ENCODE measurements at regions not wholly inside any gene's neighbourhood (a gene's known extent, or its start where the extent isn't known, plus 50 kb on each side); places are given as distances from the start of the nearest gene placed in this dataset.
"Not testable (repeated sequence)": the region's sequence is repeated elsewhere in the genome, so short reads cannot be mapped to it uniquely, and the experiment has no call there.

DNA sequence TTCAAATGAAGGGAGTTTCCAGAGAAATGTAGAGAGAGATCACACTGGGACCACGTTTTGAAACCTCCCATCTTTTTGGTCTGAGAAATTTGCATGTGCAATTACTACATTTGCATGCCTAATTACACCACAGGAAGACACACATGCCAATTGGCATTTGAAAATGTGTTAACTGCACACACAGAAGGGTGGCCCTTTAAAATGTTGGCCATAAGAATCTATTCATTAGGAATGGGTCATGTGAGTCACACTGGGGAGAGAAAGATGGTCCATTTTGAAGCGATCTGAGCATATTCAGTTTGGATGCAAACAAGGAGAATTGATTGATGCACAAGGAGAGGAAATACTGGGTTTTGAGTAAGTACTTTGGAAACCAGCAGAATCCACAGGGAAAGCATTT lies 1407.1 kb upstream of the ACVR2A start:
- no peak for DNase-seq

DNA sequence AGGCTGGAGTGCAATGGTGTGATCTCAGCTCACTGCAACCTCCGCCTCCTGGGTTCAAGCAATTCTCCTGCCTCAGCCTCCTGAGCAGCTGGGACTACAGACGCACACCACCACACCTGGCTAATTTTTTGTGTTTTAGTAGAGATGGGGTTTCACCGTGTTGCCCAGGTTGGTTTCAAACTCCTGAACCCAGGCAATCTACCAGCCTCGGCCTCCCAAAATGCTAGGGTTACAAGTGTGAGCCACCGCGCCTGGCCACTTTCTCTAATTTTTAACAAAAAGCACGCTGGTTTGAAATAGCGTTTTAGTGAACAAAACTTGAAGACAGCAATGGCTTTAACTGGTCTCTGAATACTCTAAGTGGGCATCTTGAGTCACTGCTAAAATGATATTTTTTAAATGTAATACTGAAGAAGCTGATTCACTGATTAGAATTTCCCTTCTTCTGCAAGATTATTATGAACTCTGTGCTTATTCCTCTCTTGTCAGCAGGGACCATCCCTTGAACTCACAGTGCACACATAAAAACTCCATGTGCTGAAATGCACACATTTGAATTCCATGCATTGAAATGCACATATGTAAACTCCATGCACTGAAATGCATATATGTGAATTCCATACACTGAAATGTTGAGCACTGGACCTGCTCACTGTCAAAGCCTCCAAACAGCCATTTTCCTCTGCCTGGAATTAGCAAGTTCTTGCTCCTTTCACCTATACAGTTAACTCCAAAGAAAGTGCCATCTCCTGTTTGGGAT lies 1411.5 kb upstream of the ACVR2A start:
- DNase-seq, result no peak

GRCh38 chr2:146429366-146429765 lies 1415.5 kb upstream of the ACVR2A start:
- no peak for DNase-seq

- no peak for DNase-seq
These were observed 1426.9 kb upstream of the ACVR2A start for GRCh38 chr2:146417942-146418341.

DNA sequence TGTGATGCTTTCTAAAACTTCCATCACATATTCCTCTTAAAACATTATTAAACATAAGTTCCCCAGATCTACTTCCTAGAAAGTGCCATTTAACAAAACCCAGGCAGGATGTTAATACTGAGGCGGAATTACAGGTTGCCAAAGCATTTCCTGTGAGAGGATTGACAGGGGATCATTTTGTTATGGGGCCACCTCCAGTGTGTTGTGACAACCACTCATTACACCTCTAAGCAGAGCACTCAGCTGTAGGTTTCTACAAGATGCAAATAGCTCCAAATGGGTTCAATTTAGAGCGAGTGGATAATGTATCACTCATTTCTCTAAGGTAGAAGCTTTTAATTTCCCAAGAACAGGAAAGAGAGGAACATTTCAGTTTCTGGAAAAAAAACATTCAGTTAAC lies 1429.5 kb upstream of the ACVR2A start:
- no peak for DNase-seq

- DNase-seq, result no peak
These were observed 1430.4 kb upstream of the ACVR2A start for GRCh38 chr2:146414456-146414855.

- no peak for DNase-seq
These were observed 1431.7 kb upstream of the ACVR2A start for GRCh38 chr2:146413086-146413610.

DNA sequence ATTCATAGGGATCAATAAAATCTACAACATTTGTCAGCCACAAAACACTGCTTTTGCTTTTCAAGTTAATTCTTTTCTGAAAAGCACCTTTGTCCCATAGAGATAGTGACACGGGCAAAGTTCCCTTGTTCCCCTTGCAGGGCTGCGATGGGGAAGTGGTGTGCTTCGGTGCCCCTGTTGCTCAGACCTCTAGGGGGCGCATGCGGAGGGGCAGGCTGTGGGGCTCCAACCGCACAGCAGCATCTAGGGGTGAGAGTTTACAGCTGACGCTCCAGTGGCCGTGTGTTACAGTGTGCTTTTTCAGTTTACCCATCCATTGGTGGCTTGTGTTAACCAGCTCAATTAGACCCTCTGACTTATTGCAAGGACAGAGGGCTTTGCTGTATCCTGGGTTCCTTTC lies 1432.2 kb upstream of the ACVR2A start:
- DNase-seq, result no peak

DNA sequence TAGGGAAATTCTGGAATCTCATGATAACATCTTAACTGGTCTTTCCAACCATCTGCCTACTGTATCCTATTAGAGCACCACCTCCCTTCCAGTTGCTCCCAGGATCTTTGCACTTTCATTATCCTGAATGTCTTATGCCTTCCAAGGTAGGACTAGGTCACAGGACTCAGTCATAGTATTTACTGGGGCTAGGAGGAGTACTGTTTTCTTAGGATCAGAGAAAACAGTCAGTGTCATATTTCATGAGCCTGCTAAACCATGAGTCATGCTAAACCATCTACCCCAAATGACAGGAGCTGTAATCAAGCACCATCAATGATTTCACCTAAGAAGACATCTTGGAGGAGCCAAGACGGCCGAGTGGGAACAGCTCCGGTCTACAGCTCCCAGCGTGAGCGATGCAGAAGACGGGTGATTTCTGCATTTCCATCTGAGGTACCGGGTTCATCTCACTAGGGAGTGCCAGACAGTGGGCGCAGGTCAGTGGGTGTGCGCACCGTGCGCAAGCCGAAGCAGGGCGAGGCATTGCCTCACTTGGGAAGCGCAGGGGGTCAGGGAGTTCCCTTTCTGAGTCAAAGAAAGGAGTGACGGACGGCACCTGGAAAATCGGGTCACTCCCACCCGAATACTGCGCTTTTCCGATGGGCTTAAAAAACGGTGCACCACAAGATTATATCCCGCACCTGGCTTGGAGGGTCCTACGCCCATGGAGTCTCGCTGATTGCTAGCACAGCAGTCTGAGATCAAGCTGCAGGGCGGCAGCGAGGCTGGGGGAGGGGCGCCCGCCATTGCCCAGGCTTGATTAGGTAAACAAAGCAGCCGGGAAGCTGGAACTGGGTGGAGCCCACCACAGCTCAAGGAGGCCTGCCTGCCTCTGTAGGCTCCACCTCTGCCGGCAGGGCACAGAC lies 1439.2 kb upstream of the ACVR2A start:
- not testable (repeated sequence) for DNase-seq

DNA sequence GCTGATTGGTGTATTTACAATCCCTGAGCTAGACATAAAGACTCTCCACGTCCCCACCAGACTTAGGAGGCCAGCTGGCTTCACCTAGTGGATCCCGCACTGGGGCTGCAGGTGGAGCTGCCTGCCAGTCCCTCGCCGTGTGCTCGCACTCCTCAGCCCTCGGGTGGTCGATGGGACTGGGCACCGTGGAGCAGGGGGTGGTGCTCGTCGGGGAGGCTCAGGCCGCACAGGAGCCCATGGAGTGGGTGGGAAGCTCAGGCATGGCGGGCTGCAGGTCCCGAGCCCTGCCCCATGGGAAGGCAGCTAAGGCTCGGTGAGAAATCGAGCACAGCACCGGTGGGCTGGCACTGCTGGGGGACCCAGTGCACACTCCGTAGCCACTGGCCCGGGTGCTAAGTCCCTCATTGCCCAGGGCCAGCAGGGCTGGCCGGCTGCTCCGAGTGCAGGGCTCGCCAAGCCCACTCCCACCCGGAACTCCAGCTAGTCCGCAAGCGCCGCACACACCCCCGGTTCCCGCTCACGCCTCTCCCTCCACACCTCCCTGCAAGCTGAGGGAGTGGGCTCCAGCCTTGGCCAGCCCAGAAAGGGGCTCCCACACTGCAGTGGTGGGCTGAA lies 1441.2 kb upstream of the ACVR2A start:
- not testable (repeated sequence) for DNase-seq

GRCh38 chr2:146392631-146393030 lies 1452.2 kb upstream of the ACVR2A start:
- no peak for DNase-seq

DNA sequence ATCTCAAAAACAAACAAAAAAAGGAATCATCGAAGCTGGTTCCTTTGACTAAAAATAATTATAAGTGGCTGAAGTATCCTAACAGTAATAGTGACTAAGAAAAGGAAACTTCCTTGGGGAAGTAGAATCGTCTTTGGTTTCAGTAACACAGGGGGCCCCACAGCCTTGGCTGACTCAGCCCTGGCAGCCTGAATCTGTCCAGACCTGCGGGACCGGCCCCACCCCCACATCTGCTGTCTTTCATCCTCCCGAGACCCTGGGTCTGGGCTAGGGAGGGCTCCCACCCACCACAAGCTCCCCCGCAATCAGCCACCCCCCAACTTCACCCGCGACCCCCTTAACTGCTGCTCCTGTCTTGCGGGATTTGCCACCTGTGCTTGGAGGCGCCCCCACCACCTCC lies 1452.6 kb upstream of the ACVR2A start:
- no peak for DNase-seq

DNA sequence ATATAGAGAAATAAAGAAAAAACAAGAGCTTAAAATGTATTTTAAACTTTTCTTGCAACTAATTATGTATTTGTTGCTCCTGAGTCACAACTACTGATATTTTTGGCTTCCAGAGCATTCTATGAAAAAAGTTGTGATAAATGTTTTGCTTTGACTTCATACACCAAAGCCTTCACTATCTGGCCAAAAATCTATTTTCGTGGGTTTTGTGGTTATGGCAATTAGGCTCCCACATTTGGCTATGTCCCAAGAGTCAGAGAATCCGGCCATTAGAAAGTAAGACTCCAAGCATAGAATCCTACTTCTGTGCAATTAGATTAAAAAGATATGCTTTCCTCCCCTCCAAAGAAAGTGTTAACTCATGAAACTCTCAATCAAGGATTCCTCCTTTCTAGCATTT lies 1456.1 kb upstream of the ACVR2A start:
- DNase-seq, result no peak

DNA sequence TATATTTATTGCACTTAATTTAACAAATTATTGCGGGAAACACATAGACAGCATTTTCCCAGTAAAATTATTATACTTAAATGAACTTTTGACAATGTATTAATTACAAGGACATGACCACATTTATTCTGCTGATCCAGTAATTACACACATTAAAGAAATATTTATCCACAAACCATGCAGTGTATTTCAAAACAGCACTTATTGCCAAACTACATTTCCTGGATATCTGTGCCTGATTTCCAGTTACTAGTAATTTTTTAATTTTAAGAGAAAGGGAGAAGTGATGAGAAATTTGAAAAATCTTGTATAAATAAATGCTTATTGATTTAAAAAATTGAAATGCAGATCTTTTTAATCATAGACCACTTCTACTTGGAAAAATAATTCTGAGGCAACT lies 1458.7 kb upstream of the ACVR2A start:
- DNase-seq, result no peak

GRCh38 chr2:146385031-146385430 lies 1459.8 kb upstream of the ACVR2A start:
- no peak for DNase-seq

GRCh38 chr2:146376511-146377064 lies 1468.2 kb upstream of the ACVR2A start:
- DNase-seq, result no peak

GRCh38 chr2:146374505-146374904 lies 1470.3 kb upstream of the ACVR2A start:
- DNase-seq, result no peak

DNA sequence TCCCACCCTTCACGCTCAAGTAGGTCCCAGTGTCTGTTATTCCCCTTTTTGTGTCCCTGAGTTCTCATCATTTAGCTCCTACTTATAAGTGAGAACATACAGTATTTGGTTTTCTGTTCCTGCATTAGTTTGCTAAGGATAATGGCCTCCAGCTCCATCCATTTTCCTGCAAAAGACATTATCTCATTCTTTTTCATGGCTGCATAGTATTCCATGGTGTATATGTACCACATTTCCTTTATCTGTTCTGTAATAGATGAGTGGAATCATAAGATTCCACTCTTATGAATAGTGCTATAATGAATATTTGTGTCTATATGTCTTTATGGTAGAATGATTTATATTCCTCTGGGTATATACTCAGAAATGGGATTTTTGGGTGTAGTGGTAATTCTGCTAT lies 1473.5 kb upstream of the ACVR2A start:
- DNase-seq, result not testable (repeated sequence)

DNA sequence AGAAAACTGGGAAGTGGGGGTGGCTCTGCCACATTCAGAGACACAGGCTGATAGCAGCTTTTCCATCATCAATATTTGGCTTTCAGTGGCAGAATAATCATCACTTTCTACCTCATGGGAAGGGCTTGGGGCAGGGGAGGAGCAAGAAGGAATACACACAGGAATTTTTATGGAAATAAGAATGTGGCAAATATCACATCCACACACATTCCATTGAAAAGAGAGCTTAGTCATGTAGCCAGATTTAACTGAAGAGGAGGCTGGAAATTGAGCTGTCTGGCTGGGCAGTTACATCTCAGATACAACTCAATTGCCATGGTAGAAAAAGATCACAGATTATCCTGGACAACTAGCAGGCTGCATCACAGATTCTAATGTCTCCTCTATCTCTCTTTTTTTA lies 1474.0 kb upstream of the ACVR2A start:
- no peak for DNase-seq

DNA sequence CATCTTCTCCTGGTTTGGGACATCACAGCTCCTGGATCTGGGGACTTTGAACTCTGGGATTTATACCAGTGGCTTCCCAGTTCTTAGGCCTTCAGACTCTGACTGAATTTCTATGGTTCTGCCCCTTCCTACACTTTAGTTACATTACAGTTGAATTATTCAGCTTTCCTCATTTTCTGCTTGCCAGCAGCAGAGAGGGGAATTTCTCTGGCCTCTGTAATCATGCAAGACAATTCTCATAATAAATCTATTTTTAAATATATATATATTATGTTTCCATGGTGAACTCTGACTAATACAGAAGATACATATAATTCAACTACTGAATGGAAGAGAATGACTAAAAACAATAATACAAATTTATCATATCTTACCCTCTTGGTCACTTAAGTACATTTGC lies 1478.6 kb upstream of the ACVR2A start:
- no peak for DNase-seq

DNA sequence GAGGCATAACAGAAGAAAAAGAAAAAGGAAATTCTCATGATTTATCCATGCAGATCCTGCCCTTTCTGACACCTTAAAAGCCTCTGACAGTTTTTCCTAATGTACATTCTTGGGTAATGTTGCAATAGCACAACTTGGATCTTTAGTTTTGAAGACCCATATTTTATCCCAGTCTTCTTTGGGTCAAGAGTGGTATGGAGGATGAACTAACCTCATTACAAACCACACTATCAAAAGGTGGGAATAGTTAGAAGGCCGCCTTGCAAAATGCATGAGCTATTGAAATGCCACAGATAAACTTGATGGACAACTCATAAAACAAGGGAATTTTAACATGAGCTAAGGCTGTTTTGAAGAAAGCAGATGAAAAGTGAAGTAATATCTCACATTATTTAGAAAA lies 1479.8 kb upstream of the ACVR2A start:
- no peak for DNase-seq

GRCh38 chr2:146363731-146364130 lies 1481.1 kb upstream of the ACVR2A start:
- no peak for DNase-seq

DNA sequence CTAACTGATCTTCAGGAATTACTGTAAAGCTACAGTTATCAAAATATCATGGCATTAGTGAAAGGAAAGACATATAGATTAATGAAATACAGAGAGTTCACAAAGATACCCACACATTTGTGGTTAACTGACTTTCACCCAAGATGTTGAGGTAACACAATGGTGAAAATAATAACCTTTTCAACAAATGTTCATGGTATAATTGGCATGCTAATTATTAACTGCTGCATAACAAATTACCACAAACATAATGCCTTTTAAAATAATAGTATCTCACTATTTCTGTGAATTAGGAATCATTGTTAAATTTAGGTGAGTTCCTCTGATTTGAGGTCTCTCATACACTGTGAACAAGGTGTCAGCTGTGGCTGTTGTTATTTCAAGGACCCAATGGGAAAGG lies 1493.1 kb upstream of the ACVR2A start:
- DNase-seq, result no peak

Data from activated gamma-delta T cell (primary cell).